Heart left ventricle (tissue), 13 donors: ENCODE measurements at regions not wholly inside any gene's neighbourhood (a gene's known extent, or its start where the extent isn't known, plus 50 kb on each side); places are given as distances from the start of the nearest gene placed in this dataset.

Experiments used
- CTCF ChIP-seq, 12 donors: fragments of 200-600 bp; sonication (generic) in 4 of 12; IDR thresholded peaks; one replicate each; pipeline versions ENCODE4 v1.5.0 to v1.8.0; 2018 to 2022; ENCODE audit warnings: antibody characterized with exemption in 12 of 12, mild to moderate bottlenecking in 5 of 12
- POLR2A ChIP-seq, 2 donors: fragments of 450-650 bp; IDR thresholded peaks; one replicate each; pipeline ENCODE4 v1.6.1; 2017; ENCODE audit warnings: antibody characterized with exemption in 2 of 2, mild to moderate bottlenecking in 2 of 2, moderate library complexity in 2 of 2
- donor health status: ischemic (EF 13 %, LVEDD 7.1; RV severe dilation, severe dysfunction).
- donor health status: DM: no; HTN: yes; CAD: no.
- donor health status: DM: no; HTN: no; CAD: no.
- donor health status: ischemic (EF 25% LVEDD 6.9; RV normal size, moderate dysfunction).
- donor health status: ischemic (EF 25% LVEDD 5.7; RV mildly dilated, moderate dysfunction).
- donor health status: ischemic (EF 35%, LVEDD 5.7; RV mildly dilated, moderate dysfunction).
- donor health status: nonischemic (EF 11% LVEDD 7.7; RV severe dilation, severe dysfunction).
- donor health status: DM: yes; HTN: yes; CAD: no.
- donor health status: PGD.
- donor health status: ischemic (EF 29% LVEDD 5.4; RV normal size, mild dysfunction).
- donor health status: nonischemic (EF 23%, LVEDD 6.1; RV moderate dilation, normal function).

- TF ChIP-seq CTCF (IDR thresholded peaks at IDR 0.05) (no peak), POLR2A (IDR thresholded peaks at IDR 0.05) (no peak)
Observed at GRCh38 chr3:101081446-101081845, 88.2 kb upstream of the ABI3BP start.
